SK-N-SH (cell line): ENCODE measurements at regions not wholly inside any gene's neighbourhood (a gene's known extent, or its start where the extent isn't known, plus 50 kb on each side); places are given as distances from the start of the nearest gene placed in this dataset.
"Not testable (repeated sequence)": the region's sequence is repeated elsewhere in the genome, so short reads cannot be mapped to it uniquely, and the experiment has no call there.

Experiments used
- CTCF ChIA-PET: fragments of 300-600, 350-600 bp; formaldehyde crosslinking; extraction: SDS; loops from one replicate; lab custom pipeline; 2021; lab: Yijun Ruan, JAX
- POLR2A ChIA-PET: fragments of 350-600 bp; sonication (Branson Sonifier 250); formaldehyde crosslinking; extraction: SDS; loops from one replicate; lab custom pipeline; 2020; ENCODE audit warnings: antibody characterized with exemption, inconsistent platforms; lab: Yijun Ruan, JAX
- DNase-seq: peaks from one replicate; pipeline ENCODE4 v3.0.0; 2012
- H2AFZ ChIP-seq: fragments of 200-600 bp; sonication (generic); 2 replicates; pipeline ENCODE4 v1.8.1; 2016; ENCODE audit warnings: antibody characterized with exemption, mild to moderate bottlenecking, low read depth
- H3F3A ChIP-seq: fragments of 200-600 bp; sonication (generic); replicated peaks from 2 replicates; pipeline ENCODE3; 2016; ENCODE audit warnings: antibody characterized with exemption, mild to moderate bottlenecking; ENCODE audit not compliant: insufficient read depth
- H3K27ac ChIP-seq, 2 experiments: fragments of 200-500 bp in 1 of 2; fragments of 200-600 bp in 1 of 2; sonication (Bioruptor generic) in 1 of 2; sonication (generic), shearing (Covaris generic) in 1 of 2; 2 replicates each; pipeline versions ENCODE4 v1.5.1 to v1.6.1; 2014 to 2016; ENCODE audit warnings: low read depth in 2 of 2, inconsistent platforms in 1 of 2, low read length in 1 of 2, mild to moderate bottlenecking in 1 of 2, mixed read lengths in 1 of 2
- H3K27me3 ChIP-seq: fragments of 200-600 bp; sonication (generic), shearing (Covaris generic); 2 replicates; pipeline ENCODE4 v1.6.1; 2016; ENCODE audit warnings: mixed run types; ENCODE audit not compliant: insufficient read depth
- H3K36me3 ChIP-seq, 2 experiments: fragments of 200-500 bp in 1 of 2; fragments of 200-600 bp in 1 of 2; sonication (Bioruptor generic) in 1 of 2; sonication (generic) in 1 of 2; replicated peaks in 1 of 2; 2 replicates each; pipeline versions ENCODE3 to v1.5.1; 2014 to 2016; ENCODE audit warnings: low read length in 1 of 2, mild to moderate bottlenecking in 1 of 2; ENCODE audit not compliant: insufficient read depth in 2 of 2, control insufficient read depth in 1 of 2
- H3K4me1 ChIP-seq, 2 experiments: fragments of 200-500 bp in 1 of 2; fragments of 200-600 bp in 1 of 2; sonication (Bioruptor generic) in 1 of 2; sonication (generic), shearing (Covaris generic) in 1 of 2; 2 replicates each; pipeline versions ENCODE4 v1.5.1 to v1.6.1; 2014 to 2016; ENCODE audit warnings: low read depth in 1 of 2, low read length in 1 of 2, mixed run types in 1 of 2; ENCODE audit not compliant: insufficient read depth in 2 of 2, control insufficient read depth in 1 of 2
- H3K4me2 ChIP-seq: fragments of 200-600 bp; sonication (generic), shearing (Covaris generic); 2 replicates; pipeline ENCODE4 v1.6.1; 2017; ENCODE audit warnings: mixed run types
- H3K4me3 ChIP-seq, 2 experiments: fragments of 200-500 bp in 1 of 2; fragments of 200-600 bp in 1 of 2; sonication (Bioruptor generic) in 1 of 2; sonication (generic), shearing (Covaris generic) in 1 of 2; 2 replicates each; pipeline versions ENCODE4 v1.5.1 to v1.8.1; 2014 to 2016; ENCODE audit warnings: low read depth in 2 of 2, inconsistent platforms in 1 of 2, low read length in 1 of 2, mild to moderate bottlenecking in 1 of 2, mixed read lengths in 1 of 2, moderate library complexity in 1 of 2
- H3K79me2 ChIP-seq: fragments of 200-600 bp; sonication (generic); 2 replicates; pipeline ENCODE4 v1.8.1; 2017; ENCODE audit warnings: mild to moderate bottlenecking; ENCODE audit not compliant: insufficient read depth
- H3K9ac ChIP-seq: fragments of 200-600 bp; sonication (generic); 2 replicates; pipeline ENCODE4 v1.6.1; 2017; ENCODE audit warnings: mixed run types
- H3K9me2 ChIP-seq: fragments of 200-600 bp; sonication (generic); 2 replicates; pipeline ENCODE4 v1.6.1; 2017; ENCODE audit warnings: mixed run types
- H3K9me3 ChIP-seq: fragments of 200-600 bp; sonication (generic); 2 replicates; pipeline ENCODE4 v1.6.1; 2017; ENCODE audit warnings: mixed run types, mild to moderate bottlenecking, moderate library complexity
- H4K20me1 ChIP-seq: fragments of 200-600 bp; sonication (generic); 2 replicates; pipeline ENCODE4 v1.6.1; 2017; ENCODE audit warnings: mild to moderate bottlenecking, mixed run types; ENCODE audit not compliant: insufficient read depth
- NFIC ChIP-seq: IDR thresholded peaks from 2 replicates; pipeline ENCODE4 v1.4.0; 2012; ENCODE audit warnings: borderline replicate concordance
- WGBS: methylation state at CpG from one replicate; pipeline ENCODE4 v1.1.6; 2017; ENCODE audit warnings: low lambda C conversion rate; 5-methylcytosine and 5-hydroxymethylcytosine counted together

DNA sequence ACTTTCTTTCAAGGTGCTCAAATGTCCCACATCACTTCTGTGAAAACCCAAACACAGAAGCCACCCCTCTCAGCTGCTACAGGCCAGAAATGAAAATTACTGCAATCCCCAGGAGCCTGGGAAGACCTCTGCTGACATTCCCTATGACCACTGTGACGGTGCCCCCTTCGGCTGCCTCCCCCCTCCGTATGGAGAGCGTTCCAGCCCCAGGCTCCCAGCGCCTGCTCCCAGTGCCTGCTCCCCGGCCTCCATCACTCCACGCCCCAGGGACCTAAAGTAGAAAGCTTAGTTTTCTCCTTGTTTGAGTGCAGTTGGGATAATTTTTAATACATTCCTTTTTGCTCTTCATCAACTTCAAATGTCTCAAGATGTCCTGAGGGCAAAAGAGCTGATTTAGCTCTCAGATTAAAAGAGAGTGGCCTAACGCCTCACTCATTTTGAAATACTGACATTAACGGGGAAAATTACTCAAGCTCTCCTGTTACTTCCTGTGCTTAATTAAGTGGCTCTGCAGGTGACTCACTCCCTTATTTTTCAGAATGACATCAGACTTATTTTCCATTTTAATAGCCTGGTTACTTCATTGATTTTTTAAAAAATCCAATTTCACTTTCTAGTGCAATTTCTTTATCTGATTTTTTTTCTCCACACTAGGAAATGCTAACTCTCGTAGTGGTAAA is 112.8 kb upstream of the PLGLB2 start:
- H3K36me3 ChIP-seq, H3K4me1 ChIP-seq, H3K79me2 ChIP-seq, H3K9me2 ChIP-seq, H3K9ac ChIP-seq, H3K27me3 ChIP-seq, H2AFZ ChIP-seq, H3K4me3 ChIP-seq, POLR2A ChIA-PET, H3K4me2 ChIP-seq, H4K20me1 ChIP-seq, H3F3A ChIP-seq, H3K9me3 ChIP-seq, CTCF ChIA-PET: not testable (repeated sequence)
- 49% methylated on average over 8 of the region's 10 CpGs for WGBS
- DNase-seq = peak; percentile 67
- H3K27ac ChIP-seq = peak overlapping the region; percentile 43 to 57; a peak in 3 of 4 replicates

DNA sequence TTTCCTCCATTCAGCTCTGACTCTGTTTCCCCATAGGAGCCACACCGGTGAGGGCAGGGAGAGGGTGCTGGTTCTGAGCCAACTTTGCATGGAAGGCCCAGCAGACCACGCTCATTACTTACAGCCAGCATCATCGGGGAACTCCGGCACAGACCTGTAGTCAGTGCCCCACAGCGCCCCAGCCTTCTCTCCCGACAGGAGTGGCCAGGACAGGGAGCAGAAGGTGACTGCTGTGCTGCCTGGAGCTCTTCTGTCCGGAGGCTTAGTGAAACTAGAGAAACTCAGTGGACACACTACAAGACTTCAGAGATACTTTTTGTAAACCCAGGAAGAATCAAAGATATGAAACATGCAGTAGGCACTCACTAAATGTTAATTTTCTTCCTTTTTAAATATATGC is 111.6 kb upstream of the PLGLB2 start:
- H3K9me3 ChIP-seq, H3K9me2 ChIP-seq, POLR2A ChIA-PET, H3K79me2 ChIP-seq, CTCF ChIA-PET, H3F3A ChIP-seq, H3K4me1 ChIP-seq, H3K4me2 ChIP-seq, H3K4me3 ChIP-seq, H2AFZ ChIP-seq, H3K9ac ChIP-seq, H3K27ac ChIP-seq, H3K36me3 ChIP-seq, H3K27me3 ChIP-seq, H4K20me1 ChIP-seq, DNase-seq: not testable (repeated sequence)
- WGBS = 94% methylated on average over 2 of the region's 7 CpGs

DNA sequence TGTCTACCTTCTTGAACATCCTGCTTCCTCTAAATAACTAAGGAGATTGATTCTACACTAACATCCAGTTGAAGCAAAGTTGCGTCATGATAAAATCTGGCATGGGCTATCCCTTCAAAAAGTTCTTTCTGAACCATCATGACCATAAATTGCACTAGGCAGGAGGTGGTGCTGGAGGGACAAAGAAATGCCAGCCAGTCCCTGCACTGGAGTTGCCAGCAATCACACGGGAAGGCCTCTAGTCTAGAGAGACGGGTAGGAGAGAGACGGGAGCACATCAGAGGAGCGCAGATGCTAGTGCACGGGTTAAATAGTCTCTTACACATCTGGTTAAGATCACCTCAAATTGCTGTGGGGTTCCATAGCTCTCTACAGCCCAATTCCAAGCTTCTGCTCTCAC is 111.2 kb upstream of the PLGLB2 start:
- H3K9me3 ChIP-seq, H3F3A ChIP-seq, H3K27me3 ChIP-seq, H3K4me3 ChIP-seq, H3K79me2 ChIP-seq, DNase-seq, H3K27ac ChIP-seq, H3K4me1 ChIP-seq, H3K4me2 ChIP-seq, H3K9me2 ChIP-seq, CTCF ChIA-PET, POLR2A ChIA-PET, H2AFZ ChIP-seq, H3K36me3 ChIP-seq, H4K20me1 ChIP-seq, H3K9ac ChIP-seq: not testable (repeated sequence)
- WGBS = 98% methylated on average over 5 of the region's 6 CpGs

DNA sequence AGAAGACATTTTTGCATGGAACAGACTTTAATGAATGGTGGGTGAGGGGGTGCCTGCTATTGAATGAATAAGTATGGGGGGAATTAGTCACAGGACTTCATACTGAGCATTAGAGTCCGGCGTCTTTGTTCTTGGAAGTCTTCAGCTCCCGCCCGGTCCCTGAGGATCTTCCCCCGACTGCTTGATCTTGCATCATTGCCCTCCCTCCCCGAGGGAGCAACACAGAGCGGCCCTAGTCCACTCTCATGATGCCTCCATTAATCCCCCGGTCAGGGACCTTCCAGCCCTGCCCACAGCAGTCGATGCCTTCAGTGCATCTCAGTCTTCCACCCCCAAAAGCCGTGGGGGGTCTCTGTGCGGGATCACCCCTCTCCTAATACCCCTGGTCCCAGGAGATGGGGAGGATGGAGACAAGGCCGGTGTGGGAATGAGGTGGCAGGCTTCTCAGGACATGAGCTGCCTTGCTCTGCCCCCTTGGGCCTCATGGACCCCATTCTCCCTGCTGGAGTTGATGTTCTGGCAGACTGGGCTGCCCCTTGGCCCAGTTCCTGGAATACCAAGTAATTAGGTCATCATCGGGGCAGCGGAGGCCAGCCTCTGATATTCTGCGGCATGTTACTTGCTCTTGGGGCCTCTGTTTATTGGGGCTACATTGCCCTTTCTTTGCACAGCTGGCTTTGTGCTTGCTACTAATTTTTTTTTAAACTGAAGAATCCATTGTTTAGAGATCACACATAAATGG is 110.5 kb upstream of the PLGLB2 start:
- DNase-seq = peak; percentile 8
- H3K4me2 ChIP-seq, H3K4me1 ChIP-seq, H2AFZ ChIP-seq, H3K36me3 ChIP-seq, H3F3A ChIP-seq, H3K9me3 ChIP-seq, H3K9ac ChIP-seq, H3K27ac ChIP-seq, H4K20me1 ChIP-seq, CTCF ChIA-PET, H3K27me3 ChIP-seq, POLR2A ChIA-PET, H3K79me2 ChIP-seq, H3K9me2 ChIP-seq, H3K4me3 ChIP-seq: not testable (repeated sequence)
- TF ChIP-seq NFIC = 0 out of 2 replicates have a peak, but pooled peaks have one; percentile 25
- 93% methylated on average over 14 of the region's 15 CpGs for WGBS

DNA sequence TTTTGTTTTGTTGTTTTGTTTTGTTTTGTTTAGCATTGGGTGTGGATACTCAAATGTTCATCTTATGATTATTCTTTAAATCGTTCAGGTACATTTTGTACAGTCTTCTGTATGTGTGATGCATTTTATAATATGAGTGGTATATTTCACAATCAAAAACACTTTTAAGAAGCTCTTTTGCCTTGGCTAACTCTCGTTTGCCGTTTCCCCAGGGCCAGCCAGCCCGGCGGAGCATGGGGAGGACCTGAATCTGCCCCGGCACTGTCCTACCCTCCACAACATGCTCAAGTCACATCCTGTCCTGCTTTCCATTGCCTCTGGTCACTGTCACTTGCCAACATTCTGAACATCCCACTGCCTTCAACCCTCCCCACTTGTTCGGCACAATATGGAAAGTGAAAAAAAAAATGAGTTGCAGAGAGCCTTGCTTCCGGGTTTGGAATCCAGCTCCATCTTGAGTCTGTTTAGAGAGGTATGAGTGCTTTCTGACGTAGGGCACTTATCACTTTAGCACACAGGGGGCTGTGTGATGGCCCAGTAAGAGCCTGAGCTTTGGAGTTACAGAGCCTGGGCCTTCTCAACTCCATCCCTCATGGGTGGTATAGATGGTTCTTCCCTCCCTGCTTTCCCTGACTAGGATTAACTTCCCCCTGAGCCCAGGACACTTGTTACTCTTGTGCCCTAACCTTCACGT is 109.6 kb upstream of the PLGLB2 start:
- H3K9me3 ChIP-seq, H3K4me2 ChIP-seq, CTCF ChIA-PET, H3K9ac ChIP-seq, H2AFZ ChIP-seq, H3K4me1 ChIP-seq, H4K20me1 ChIP-seq, H3K79me2 ChIP-seq, H3K27ac ChIP-seq, H3F3A ChIP-seq, H3K36me3 ChIP-seq, DNase-seq, H3K27me3 ChIP-seq, H3K9me2 ChIP-seq, H3K4me3 ChIP-seq, POLR2A ChIA-PET: not testable (repeated sequence)
- WGBS = 92% methylated on average over 9 of the region's 10 CpGs

DNA sequence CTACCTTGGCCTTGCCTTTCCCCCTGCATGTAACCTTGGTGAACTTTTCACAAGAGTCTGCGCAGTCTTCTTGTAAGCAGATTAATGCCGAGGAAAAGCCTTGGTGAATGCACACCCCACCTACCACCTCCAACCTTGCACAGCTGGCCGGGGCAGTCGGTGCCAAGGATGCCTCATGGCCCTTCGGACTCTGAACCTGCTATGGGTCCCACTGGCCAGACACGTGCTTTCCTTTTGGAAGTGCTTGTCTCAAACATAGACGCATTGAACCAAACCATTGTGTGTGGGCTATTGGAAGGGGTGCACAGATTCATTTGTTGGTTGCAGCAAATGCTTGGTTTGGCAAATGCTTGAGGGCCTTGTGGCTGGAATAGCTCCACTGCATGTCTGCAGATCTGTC is 109.0 kb upstream of the PLGLB2 start:
- H3K4me1 ChIP-seq, H3K9me3 ChIP-seq, H2AFZ ChIP-seq, POLR2A ChIA-PET, H3K79me2 ChIP-seq, DNase-seq, H3K9me2 ChIP-seq, H3K4me3 ChIP-seq, H3F3A ChIP-seq, H3K9ac ChIP-seq, H3K4me2 ChIP-seq, H3K27me3 ChIP-seq, H4K20me1 ChIP-seq, CTCF ChIA-PET, H3K27ac ChIP-seq, H3K36me3 ChIP-seq: not testable (repeated sequence)
- WGBS = 100% methylated on average over 2 of the region's 7 CpGs
